Mesenchymal stem cell (in vitro differentiated cells and primary cell): ENCODE measurements at regions not wholly inside any gene's neighbourhood (a gene's known extent, or its start where the extent isn't known, plus 50 kb on each side); places are given as distances from the start of the nearest gene placed in this dataset.
"Not testable (repeated sequence)": the region's sequence is repeated elsewhere in the genome, so short reads cannot be mapped to it uniquely, and the experiment has no call there.

ENCODE experiments used
- DNase-seq: peaks from one replicate; pipeline ENCODE4 v3.0.0-alpha.2; 2013
- H2AFZ ChIP-seq: one replicate; pipeline ENCODE4 v1.6.1; 2013; ENCODE audit warnings: low read depth, mild to moderate bottlenecking, control low read depth, inconsistent platforms, low read length, moderate library complexity
- H2AK5ac ChIP-seq: 2 replicates; pipeline ENCODE4 v1.6.1; 2013; ENCODE audit warnings: low read length, moderate library complexity, mild to moderate bottlenecking, inconsistent platforms; ENCODE audit not compliant: severe bottlenecking
- H2BK120ac ChIP-seq: one replicate; pipeline ENCODE4 v1.6.1; 2013; ENCODE audit warnings: low read depth, mild to moderate bottlenecking, inconsistent platforms, low read length, moderate library complexity
- H2BK12ac ChIP-seq, 2 experiments: one replicate each; pipeline ENCODE4 v1.6.1; 2013; ENCODE audit warnings: inconsistent platforms in 2 of 2, low read length in 2 of 2, mild to moderate bottlenecking in 2 of 2, moderate library complexity in 2 of 2, control low read depth in 1 of 2
- H2BK15ac ChIP-seq: one replicate; pipeline ENCODE4 v1.6.1; 2013; ENCODE audit warnings: mild to moderate bottlenecking, low read depth, inconsistent platforms; ENCODE audit not compliant: poor library complexity, severe bottlenecking
- H2BK5ac ChIP-seq: 2 replicates; pipeline ENCODE4 v1.6.1; 2013; ENCODE audit warnings: low read depth, mild to moderate bottlenecking, low read length, control low read depth, inconsistent platforms; ENCODE audit not compliant: poor library complexity, severe bottlenecking
- H3K14ac ChIP-seq, 2 experiments: one replicate each; pipeline ENCODE4 v1.6.1; 2013; ENCODE audit warnings: inconsistent platforms in 2 of 2, low read length in 2 of 2, control low read depth in 1 of 2, mild to moderate bottlenecking in 1 of 2, moderate library complexity in 1 of 2
- H3K18ac ChIP-seq, 2 experiments: one replicate each; pipeline ENCODE4 v1.6.1; 2013; ENCODE audit warnings: inconsistent platforms in 2 of 2, low read length in 2 of 2, control low read depth in 1 of 2, low read depth in 1 of 2, mild to moderate bottlenecking in 1 of 2
- H3K23ac ChIP-seq, 2 experiments: one replicate each; pipeline ENCODE4 v1.6.1; 2013; ENCODE audit warnings: inconsistent platforms in 2 of 2, low read length in 2 of 2, mild to moderate bottlenecking in 2 of 2, moderate library complexity in 2 of 2, control low read depth in 1 of 2
- H3K27ac ChIP-seq: 2 replicates; pipeline ENCODE4 v1.5.1; 2013; ENCODE audit warnings: mild to moderate bottlenecking, moderate library complexity, low read length, control low read depth, inconsistent platforms; ENCODE audit not compliant: poor library complexity, severe bottlenecking
- H3K27me3 ChIP-seq, 2 experiments: 2 replicates each; pipeline versions ENCODE4 v1.6.1 to v1.7.0; 2013; ENCODE audit warnings: low read length in 2 of 2, mild to moderate bottlenecking in 2 of 2, moderate library complexity in 2 of 2, control low read depth in 1 of 2, inconsistent platforms in 1 of 2; ENCODE audit not compliant: control insufficient read depth in 1 of 2, insufficient read depth in 1 of 2
- H3K36me3 ChIP-seq, 2 experiments: 2 replicates each; pipeline versions ENCODE4 v1.6.1 to v1.7.0; 2013; ENCODE audit warnings: low read length in 2 of 2, control low read depth in 1 of 2, inconsistent platforms in 1 of 2, low read depth in 1 of 2, mild to moderate bottlenecking in 1 of 2; ENCODE audit not compliant: insufficient read depth in 2 of 2, control insufficient read depth in 1 of 2
- H3K4ac ChIP-seq, 2 experiments: one replicate each; pipeline ENCODE4 v1.6.1; 2013; ENCODE audit warnings: inconsistent platforms in 2 of 2, low read length in 2 of 2, mild to moderate bottlenecking in 2 of 2, moderate library complexity in 2 of 2, control low read depth in 1 of 2, low read depth in 1 of 2
- H3K4me1 ChIP-seq: 2 replicates; pipeline ENCODE4 v1.6.1; 2013; ENCODE audit warnings: low read depth, low read length, control low read depth; ENCODE audit not compliant: control insufficient read depth, insufficient read depth
- H3K4me2 ChIP-seq: 2 replicates; pipeline ENCODE4 v1.6.1; 2013; ENCODE audit warnings: low read length, mild to moderate bottlenecking, inconsistent platforms; ENCODE audit not compliant: poor library complexity, severe bottlenecking
- H3K4me3 ChIP-seq, 2 experiments: 2 replicates each; pipeline versions ENCODE4 v1.5.1 to v1.7.0; 2013; ENCODE audit warnings: low read length in 2 of 2, mild to moderate bottlenecking in 2 of 2, control low read depth in 1 of 2, low read depth in 1 of 2; ENCODE audit not compliant: insufficient read depth in 1 of 2
- H3K79me1 ChIP-seq: replicated peaks from 2 replicates; pipeline ENCODE4 v1.6.1; 2013; ENCODE audit warnings: mild to moderate bottlenecking, control low read depth, low read length, inconsistent platforms; ENCODE audit not compliant: poor library complexity, severe bottlenecking
- H3K9ac ChIP-seq: 2 replicates; pipeline ENCODE4 v1.7.0; 2013; ENCODE audit warnings: mild to moderate bottlenecking, low read length, moderate library complexity
- H3K9me3 ChIP-seq: 2 replicates; pipeline ENCODE4 v1.7.0; 2013; ENCODE audit warnings: mild to moderate bottlenecking, low read length; ENCODE audit not compliant: control insufficient read depth
- H4K8ac ChIP-seq: one replicate; pipeline ENCODE4 v1.6.1; 2013; ENCODE audit warnings: inconsistent platforms, mild to moderate bottlenecking, low read length, moderate library complexity
- H4K91ac ChIP-seq: one replicate; pipeline ENCODE4 v1.6.1; 2013; ENCODE audit warnings: mild to moderate bottlenecking, low read length, inconsistent platforms
- whole genome bisulfite sequencing: methylation state at CpG from one replicate; pipeline ENCODE4 v1.1.7; 2013; ENCODE audit warnings: mixed read lengths; 5-methylcytosine and 5-hydroxymethylcytosine counted together

DNA sequence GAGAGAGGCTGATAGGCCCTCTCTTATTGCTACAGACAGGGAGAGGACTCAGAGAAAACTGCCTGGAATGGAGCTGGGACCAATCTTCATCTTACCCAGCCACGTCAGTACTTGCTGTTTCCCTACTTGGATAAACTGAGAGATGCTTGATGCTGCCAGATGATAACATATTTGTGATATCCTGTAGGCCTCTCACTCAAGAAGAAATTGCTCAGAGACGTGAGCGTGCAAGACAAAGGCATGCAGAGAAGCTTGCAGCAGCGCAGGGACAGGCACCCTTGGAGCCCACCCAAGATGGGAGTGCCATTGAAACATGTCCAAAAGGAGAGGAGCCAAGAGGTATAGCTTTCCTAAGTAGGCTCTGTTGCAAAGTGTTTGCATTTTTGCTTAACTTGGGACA lies 114.7 kb upstream of the GOLGA6L4 start:
- H3K79me1 ChIP-seq, H3K27me3 ChIP-seq, H3K18ac ChIP-seq, H4K8ac ChIP-seq, H3K9me3 ChIP-seq, H3K4me2 ChIP-seq, H3K23ac ChIP-seq, H3K9ac ChIP-seq, H2BK120ac ChIP-seq, H3K4me1 ChIP-seq, H2BK12ac ChIP-seq, H2AK5ac ChIP-seq, H2AFZ ChIP-seq, H3K4me3 ChIP-seq, H3K14ac ChIP-seq, H4K91ac ChIP-seq, H3K4ac ChIP-seq, DNase-seq, H3K36me3 ChIP-seq, H2BK15ac ChIP-seq, H3K27ac ChIP-seq, H2BK5ac ChIP-seq: not testable (repeated sequence)
- WGBS = 89% methylated on average over 4 of the region's 4 CpGs

DNA sequence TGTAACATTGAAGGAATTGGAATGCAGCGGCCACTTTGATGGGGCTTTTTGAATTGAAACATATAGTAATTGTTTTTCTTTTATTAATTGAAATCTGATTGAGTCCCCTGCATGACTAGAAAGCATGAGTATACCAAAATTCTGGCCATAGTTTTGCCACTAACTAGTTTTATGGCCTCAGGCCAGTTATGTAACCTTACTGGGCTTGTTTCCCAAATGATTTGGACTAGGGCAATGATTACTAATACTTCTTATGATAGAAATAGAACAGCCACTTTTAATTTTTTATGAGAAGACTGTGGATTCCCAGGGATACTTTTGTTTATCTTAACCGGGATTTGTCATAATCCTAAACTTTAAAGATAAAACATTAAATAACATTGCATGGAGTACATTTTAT lies 106.9 kb upstream of the GOLGA6L4 start:
- H3K23ac ChIP-seq, H3K9me3 ChIP-seq, H3K79me1 ChIP-seq, H2AFZ ChIP-seq, H3K4ac ChIP-seq, DNase-seq, H3K14ac ChIP-seq, H3K36me3 ChIP-seq, H3K4me1 ChIP-seq, H2BK12ac ChIP-seq, H3K9ac ChIP-seq, H3K4me3 ChIP-seq, H3K27me3 ChIP-seq, H2AK5ac ChIP-seq, H2BK120ac ChIP-seq, H3K27ac ChIP-seq, H3K18ac ChIP-seq, H4K91ac ChIP-seq, H2BK15ac ChIP-seq, H2BK5ac ChIP-seq, H4K8ac ChIP-seq, H3K4me2 ChIP-seq: not testable (repeated sequence)
- WGBS = 100% methylated on average over 1 of the region's 2 CpGs

DNA sequence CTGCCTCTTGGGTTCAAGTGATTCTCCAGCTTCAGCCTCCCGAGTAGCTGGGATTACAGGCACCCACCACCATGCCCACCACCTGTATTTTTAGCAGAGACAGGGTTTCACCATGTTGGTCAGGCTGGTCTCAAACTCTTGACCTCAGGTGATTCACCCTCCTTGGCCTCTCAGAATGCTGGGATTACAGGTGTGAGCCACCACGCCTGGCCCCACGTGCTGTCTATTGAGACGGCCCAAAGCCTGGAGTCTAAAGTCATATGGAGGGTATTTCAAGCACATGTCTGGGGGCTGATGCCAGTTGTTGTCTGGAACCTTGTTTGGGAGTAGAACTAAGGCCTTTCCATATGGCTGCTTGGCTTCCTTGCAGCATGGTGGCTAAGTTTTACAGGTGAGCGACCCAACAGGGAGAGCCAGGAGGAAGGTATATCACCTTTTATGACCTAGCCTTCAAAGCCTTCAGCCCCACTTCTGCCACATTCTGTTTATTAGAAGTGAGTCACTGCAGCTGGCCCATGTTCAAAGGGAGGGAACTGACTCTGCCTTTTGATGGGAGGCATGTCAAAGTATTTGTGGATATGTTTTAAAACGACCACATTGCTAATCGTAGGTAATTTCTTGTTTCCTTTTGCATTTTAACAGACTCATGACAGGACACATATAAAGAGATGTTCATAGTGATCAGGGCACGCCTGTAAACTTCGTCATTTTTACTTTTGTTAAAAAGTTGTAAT lies 105.3 kb upstream of the GOLGA6L4 start:
- DNase-seq, H4K8ac ChIP-seq, H3K9me3 ChIP-seq, H2AK5ac ChIP-seq, H3K27ac ChIP-seq, H3K23ac ChIP-seq, H3K4ac ChIP-seq, H3K18ac ChIP-seq, H2BK5ac ChIP-seq, H3K4me3 ChIP-seq, H3K14ac ChIP-seq, H3K4me1 ChIP-seq, H4K91ac ChIP-seq, H2AFZ ChIP-seq, H3K27me3 ChIP-seq, H3K79me1 ChIP-seq, H2BK12ac ChIP-seq, H2BK15ac ChIP-seq, H3K9ac ChIP-seq, H2BK120ac ChIP-seq, H3K36me3 ChIP-seq, H3K4me2 ChIP-seq: not testable (repeated sequence)
- WGBS = 98% methylated on average over 6 of the region's 9 CpGs

DNA sequence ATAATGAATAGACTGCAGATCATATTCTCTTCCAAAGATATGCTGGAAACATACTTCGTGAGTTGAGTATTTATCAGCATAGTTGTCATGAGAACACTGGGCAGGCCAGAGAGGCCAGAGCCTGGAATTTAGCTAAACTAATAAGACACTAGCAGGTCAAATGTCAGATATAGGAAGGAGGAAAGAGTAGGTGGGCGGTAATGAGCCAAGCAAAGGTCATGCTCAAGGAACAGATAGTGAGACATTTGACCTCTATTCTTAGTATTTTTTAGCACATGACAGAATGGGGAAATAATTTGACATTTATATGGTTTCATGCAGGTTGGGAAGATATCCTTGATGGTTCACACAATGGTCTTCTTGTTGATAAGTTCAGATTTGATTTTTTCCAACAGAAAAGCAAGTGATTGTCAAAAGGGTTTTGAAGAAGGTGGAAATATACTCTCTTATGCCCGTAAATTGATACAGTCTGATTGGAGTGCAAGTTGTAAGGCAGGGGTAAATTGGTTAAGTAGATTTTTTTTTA lies 99.6 kb upstream of the GOLGA6L4 start:
- H3K4me2 ChIP-seq, H3K14ac ChIP-seq, H3K9ac ChIP-seq, H3K79me1 ChIP-seq, H4K8ac ChIP-seq, H3K9me3 ChIP-seq, H3K27me3 ChIP-seq, H2AK5ac ChIP-seq, H3K23ac ChIP-seq, H4K91ac ChIP-seq, H3K4me3 ChIP-seq, H2AFZ ChIP-seq, H2BK5ac ChIP-seq, H3K4me1 ChIP-seq, H2BK120ac ChIP-seq, H3K36me3 ChIP-seq, DNase-seq, H3K27ac ChIP-seq, H3K18ac ChIP-seq, H3K4ac ChIP-seq, H2BK12ac ChIP-seq, H2BK15ac ChIP-seq: not testable (repeated sequence)
- WGBS = 90% methylated on average over 2 of the region's 3 CpGs
